ENCODE measurements at regions not wholly inside any gene's neighbourhood (a gene's known extent, or its start where the extent isn't known, plus 50 kb on each side); places are given as distances from the start of the nearest gene placed in this dataset.
"Not testable (repeated sequence)": the region's sequence is repeated elsewhere in the genome, so short reads cannot be mapped to it uniquely, and the experiment has no call there.

DNA sequence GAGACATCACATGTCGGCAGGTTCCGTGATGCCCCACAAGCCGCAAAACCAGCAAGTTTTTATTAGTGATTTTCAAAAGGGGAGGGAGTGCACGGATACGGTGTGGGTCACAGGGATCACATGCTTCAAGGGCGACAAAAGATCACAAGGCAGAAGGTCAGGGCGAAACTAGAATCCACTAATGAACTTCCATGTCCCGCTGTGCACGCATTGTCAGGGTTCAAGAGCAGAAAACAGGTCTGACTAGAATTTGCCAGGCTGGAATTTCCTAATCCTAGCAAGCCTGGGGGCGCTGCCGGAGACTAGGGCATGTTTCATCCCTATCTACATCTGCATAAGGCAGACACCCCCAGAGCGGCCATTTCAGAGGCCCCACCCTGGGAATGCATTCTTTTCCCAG is 225.2 kb downstream of the NPHP4 start:
- not testable (repeated sequence) for DNase-seq (ENCODE audit: low read depth in 3 of 3)

DNA sequence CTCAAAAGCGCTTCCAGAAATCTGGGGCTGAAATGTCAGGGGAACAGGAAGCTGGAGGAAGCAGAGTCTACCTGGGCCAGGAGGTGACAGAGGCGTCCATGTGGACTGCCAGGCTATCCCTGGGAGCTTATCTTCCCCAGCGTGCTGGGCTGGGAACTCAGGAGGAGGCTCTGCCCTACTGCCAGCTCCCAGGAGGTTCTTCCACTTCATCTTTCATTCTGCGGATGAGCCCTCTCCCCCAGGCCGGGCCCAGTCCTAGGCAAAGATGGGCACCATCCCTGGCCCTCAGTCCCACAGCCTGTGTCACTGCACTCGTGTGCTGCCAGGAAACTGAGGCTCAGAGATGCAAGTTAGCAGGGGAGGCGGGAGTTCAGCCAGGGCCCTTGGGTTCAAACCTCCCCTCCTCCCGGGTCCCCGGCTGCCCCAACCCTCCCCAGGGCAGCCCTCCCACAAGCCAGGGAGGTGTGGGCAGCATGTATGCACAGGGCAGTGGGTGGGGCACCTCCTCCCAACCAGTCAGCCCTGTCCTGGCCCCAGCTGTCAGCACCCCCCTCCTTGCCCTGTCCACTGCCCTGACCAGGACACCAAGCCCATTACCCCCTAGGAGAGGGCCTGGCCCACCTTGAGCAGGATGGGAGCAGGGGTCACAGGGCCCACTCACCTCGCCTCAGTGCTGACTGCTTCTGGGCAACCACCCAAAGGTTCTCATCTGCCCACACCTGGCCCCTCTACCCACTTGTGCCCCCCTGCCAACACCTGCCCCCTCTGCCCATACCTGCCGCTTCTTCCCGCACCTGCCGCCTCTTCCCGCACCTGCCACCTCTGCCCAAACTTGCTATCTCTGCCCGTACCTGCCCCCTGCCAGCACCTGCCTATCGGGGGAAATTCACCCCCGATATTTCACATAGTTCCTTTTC is 226.0 kb downstream of the NPHP4 start:
- DNase-seq (ENCODE audit: low read depth in 3 of 3), result no peak

DNA sequence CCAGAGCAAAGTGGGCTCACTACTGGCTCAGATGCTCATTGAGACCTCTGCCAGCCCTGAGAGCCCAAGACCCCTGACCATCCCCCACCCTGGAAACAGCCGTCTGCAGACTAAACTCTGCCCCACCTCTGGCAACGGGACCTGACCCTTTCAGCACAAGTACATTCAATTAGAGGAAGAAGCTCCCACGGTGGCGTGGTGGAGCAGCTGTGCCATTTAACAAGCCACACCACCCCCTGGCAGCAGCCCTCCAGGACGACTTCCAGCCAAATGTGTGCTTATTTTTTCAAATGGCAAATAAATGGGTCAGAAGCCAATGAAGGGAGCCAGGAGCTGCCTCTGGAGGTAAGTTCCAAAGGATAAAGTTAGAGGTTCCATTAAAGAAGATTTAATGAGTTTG is 226.7 kb downstream of the NPHP4 start:
- DNase-seq (ENCODE audit: low read depth in 3 of 3), result no peak

DNA sequence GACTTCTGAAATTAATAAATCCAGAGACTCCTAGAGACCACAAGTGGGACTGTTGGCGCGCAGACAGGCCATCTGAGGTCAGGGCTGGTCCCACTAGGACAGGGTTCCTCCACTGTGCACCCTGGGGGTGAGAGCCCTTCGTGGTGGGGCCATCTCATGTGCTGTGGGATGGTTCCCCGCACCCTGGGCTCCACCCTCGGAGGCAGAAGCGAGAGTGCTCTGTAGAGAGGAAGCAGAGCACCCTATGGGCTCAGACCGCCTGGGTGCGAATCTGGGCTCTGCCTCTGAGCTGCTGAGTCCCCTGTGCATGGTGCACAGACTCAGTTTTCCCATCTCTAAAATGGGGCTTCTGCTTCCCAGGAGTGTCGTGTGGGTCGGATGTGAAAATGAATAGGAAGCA is 227.3 kb downstream of the NPHP4 start:
- DNase-seq (ENCODE audit: low read depth in 3 of 3), result no peak

DNA sequence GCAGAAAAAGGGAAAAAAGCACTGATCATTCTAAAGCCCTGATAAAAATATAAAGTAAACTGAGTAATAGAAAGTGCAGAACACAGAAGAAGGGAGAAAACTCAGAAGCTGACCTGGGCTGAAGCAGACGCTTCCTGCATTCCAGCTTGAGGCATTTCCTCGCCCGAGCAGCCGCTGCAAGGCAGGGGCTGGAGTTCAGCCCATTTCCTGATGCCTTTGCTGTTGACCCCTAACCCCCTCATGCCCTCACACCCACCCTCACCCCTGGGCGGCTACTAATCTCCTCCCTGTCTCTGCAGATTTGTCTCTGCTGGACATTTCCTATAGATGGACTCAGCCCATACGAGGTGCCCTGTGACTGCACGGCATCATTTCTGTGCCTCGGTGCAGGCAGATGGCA is 227.8 kb downstream of the NPHP4 start:
- no peak for DNase-seq (ENCODE audit: low read depth in 3 of 3)

DNA sequence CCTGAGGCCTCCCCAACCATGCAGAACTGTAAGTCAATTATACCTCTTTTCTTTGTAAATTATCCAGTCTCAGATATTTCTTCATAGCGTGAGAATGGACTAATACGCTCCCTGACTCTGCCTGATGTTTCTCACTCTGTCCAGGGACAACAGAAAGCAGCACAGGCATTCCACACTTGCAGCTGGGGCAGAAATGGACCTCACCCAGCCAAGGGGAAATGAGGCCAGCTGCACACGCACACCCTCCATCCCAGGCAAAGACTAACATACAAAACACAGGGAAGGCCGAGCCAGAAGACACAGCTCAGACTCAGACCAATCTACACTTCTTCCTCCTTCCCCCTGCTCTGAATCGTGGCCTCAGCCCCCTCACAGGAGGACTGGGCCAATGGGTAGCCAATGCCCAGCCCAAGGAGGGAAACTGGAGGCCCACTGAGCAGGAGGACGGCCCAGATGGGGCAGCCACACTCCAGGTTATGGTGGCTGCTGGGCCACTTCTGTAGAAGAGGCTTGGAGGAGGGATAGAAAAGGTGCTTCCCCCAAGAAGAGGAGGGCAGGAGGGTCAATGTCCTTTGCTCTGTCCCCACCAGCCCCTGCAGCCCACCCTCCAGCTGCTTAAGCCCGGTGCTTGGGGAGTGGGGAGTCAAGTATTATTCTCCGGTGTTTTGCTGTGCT is 228.4 kb downstream of the NPHP4 start:
- no peak for DNase-seq (ENCODE audit: low read depth in 3 of 3)

DNA sequence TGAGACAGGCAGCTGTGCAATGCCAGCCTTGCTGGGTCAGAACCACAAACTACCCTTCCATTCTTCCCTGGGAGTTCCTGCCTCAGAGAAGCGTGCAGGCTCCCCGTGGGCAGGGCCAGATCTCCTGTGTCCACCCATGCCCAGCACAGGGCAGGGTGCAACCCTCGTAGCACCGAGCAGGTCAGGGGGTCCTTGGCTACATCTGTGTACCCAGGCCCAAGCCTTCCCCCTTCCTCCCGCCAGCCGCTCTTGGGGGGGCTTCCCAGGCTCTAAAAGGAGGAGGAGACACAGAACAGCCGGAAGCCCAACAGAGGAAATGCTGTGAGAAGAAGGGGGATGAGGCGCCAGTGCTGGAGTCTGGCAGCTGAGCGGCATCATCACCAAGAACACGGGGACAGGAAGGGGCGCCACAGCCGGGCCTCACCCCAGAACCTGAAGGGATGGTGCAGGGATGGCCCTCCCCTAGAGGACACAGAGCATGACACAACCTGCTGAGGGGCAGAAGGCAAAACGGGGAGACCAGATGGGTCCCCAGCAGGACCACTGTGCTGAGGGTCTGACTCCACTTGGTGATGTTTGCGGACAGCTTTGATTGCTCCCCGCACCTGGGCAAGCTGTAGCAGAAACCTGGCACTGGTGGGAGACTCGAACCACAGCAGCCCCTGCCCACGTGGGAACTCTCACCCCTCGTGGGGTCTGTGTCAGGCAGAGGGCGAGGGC is 233.2 kb downstream of the NPHP4 start:
- DNase-seq (ENCODE audit: low read depth in 3 of 3), result no peak

DNA sequence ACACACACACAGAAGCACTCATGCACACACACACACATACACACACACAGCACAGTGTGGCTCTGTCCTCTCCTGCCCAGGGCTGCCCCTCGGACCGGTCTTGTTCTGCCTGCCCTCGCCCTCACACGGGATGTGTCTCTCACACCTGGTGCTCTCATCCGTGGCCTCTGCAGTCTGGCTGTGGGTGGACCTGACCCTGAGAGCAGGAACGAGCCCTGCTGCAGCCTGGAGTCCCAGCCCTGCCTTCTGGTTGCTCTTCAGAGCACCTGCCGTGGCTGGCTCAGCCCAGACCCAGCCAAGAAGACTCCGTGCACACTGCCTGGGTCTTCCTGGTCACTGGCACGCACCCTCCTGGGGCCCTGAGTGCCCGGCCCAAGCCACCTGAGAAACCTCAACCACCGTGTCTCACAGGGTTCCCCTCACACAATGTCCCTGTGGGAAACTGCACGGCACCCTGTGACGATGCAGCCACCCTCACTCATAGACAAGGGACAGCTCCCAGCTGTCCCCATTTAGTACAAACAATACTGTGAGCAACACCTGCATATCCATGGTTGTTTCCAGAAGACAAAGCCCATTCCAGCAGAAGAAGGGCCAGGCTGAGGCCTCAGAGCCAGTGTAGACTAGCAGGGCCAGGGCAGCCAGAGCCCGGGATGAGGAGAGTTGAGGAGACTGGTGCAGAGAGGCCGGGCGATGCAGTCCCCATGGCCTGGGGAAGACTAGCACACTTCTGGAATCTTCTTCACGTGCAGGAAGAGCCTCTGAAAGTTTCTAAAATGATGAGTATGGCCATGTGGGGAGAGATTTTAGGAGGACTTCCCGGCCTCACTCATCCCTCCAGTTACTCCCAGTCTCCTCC is 234.0 kb downstream of the NPHP4 start:
- no peak for DNase-seq (ENCODE audit: low read depth in 3 of 3)

DNA sequence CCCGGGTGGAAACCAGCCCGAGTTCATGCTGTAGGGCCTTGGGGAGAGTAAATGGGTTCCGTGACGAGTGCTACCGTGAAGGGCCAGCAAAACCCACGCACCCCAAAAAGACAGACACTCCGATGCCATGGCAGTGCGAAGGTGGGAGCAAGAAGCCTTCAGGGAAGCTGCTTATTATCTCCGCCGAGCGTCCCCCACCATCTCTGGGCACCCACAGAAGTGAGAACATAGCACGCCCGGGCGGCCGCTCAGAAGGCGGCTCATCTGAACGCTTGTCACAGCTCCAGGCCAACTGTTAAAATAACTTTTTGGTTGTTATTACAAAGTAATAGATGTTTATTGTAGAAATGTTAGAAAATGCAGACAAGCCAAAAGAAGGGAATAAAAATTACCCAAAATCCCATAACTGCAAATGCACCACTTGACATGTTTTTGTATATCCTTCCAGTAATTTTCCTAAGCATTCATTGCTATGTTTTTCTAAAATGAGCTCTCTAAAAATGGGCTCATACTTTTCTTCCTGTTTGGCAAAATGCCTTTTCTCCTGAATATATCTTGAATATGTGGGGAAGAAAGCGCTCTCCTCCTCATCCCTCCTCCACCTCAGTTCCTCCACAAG is 234.9 kb downstream of the NPHP4 start:
- DNase-seq (ENCODE audit: low read depth in 3 of 3), result no peak

DNA sequence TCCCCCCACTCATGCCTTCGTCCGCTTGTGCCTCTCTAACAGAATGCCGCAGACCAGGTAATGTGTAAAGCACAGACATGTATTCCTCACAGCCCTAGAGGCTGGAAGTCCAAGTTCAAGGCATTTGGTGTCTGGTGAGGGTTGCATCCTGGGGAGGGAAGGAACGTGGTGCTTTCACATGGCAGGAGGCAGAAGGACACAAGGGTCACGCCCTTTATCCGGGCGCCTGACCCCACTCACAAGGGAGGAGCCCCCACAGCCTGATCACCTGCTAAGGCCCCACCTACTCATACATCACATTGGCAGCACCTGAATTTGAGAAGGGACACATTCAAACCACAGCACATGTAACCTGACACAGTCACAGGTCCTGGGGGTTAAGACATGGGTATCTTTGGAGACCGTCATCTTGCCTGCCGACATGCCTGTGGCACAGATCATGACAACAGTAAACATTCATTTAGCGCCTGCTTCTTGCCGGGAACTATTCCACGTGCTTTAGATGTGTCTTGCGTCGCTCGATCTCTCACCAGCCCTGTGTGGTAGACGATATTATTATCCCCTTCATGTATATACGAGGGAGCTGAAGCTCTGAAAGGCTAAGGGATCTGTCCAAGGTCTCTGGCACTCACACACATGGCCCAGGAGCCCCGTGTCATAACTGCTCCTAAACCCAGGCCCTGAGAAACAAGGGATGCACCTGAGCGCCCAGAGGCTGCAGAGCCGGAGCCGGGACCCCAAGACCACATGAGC is 235.6 kb downstream of the NPHP4 start:
- no peak for DNase-seq (ENCODE audit: low read depth in 3 of 3)

DNA sequence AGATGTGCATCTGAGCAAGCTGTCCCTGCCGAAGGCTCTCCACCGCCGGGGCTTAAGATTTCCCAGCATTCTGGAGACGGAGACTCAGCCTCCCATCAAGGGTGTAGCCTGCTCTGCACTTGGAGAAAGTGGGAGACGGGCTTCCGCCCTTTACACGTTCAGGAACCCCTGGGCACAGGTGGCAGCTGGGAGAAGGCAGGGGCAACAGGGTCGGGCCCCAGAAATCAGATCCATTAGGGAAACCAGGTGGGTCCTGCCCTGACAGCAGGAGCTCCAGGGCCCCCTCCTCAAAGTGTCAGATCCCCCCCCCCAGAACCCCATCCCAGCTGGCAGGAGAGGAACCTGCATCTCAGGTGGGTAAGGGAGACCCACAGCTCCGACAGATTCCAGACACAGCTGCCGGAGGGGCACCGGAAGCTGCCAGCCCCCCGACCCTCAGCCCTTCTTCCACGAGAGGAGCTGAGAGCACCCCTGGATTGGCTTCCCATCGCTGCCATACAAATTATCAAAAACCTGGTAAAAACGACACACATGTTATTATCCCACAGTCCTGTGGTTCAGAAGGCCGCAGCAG is 236.6 kb downstream of the NPHP4 start:
- DNase-seq (ENCODE audit: low read depth in 3 of 3), result no peak

DNA sequence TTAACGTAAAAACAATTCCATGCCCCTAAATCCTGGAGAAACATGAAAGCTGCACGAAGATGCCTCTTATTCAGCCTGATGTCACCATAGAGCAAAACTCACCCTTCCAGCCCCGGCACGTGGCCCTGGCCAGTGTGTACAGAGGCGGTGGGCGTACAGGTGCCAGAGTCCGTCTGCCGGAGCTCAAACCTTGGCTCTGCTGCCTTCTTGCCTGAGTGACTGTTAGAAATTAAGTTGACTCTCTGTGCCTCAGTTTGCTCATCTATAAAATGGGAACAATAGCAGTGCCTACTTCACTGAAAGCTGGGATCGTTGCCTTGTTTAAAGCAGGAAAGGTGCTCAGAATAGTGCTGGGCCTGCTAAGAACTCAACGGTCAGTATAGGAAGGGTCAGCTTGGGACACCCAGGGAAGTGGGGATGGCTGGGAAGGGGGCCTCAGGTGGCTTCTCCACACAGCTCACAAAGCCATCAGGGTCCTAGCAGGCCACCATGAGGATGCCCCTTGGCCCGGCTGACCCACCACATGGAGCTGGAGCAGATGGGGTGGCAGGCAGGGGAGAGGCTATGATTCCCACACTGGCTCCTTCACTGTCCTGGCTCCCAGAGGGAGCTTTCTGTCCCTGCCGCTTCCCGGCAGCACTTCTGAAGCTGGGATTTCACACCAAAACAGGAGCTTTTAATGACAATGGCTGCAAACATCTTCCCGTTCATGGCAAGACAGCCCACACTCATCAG is 237.2 kb downstream of the NPHP4 start:
- DNase-seq (ENCODE audit: low read depth in 3 of 3), result no peak

DNA sequence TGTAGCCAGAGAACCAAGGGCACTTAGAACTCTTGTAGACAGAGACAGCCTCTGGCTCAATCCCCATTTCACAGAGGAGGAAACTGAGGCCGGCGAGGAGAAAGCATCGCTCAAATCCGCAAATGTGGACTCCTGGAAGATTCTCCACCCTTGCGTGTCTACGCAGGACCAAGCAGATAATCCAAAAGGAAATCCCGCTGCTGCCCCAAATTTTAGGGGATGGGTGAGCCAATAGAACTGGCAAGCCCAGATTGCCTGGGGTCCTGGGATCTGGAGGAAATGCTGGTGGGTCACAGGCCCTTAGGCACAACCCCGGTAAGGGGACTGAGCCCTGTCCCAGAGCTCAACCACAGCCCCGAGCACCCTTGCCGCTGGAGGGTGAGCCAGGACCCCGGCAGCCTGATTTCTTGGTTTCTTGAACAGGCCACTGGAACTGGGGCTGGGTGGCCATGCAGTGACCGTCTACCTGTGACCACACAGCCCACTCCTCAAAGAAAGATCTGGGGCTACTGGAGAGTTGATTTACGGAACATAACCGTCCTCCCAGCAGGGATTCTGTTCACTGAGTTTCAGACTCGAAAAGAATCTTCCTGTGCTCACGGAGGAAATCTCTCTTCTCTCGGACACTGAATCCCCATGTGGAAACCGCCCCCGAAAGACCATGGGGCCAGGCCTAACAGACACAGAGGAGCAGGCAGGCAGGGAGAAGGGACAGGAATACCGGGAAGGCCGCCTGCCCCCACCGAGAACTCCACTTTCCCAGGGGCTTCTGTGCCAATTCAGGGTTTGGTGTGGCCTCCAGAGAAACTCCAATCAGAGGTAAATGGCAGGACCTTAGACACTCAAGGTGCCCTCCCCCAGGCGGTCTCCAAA is 238.4 kb downstream of the NPHP4 start:
- no peak for DNase-seq (ENCODE audit: low read depth in 3 of 3)

DNA sequence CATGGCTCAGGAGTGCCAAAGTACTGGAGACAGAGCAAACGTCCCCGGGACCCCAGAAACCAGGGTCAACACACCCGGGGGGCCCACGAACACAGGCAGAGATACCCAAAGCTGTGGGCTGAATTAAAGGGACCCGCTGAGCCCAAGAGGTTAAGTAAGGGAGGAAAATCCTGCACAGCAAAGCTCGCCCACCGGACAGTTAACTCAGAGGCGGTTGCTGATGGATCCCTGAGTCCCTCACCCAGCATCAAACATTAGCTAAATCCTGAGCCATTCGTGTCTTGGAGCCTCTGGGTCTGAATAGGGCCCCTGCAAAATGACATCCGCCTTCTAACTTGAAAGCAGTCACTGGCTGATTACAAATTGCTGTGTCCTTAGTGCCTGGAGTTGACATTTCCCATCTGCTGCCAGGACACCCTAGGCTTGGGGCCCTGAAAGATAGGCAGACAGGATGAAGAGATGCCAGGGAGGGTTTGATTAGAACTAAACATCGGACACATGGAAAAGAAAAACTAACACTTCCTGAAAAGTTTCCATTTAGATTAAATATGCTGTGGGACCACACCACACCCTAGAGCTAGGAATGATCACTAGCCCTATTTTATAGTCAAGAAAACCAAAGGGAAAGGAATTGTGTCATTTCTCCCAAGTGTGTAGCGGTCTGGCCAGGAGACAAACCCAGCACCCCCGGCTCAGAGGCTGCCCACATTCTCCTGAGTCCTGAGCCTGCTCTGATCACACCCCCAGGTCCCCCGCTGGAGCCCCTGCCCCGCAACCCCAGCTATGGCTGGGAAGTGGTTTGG is 239.3 kb downstream of the NPHP4 start:
- no peak for DNase-seq (ENCODE audit: low read depth in 3 of 3)

DNA sequence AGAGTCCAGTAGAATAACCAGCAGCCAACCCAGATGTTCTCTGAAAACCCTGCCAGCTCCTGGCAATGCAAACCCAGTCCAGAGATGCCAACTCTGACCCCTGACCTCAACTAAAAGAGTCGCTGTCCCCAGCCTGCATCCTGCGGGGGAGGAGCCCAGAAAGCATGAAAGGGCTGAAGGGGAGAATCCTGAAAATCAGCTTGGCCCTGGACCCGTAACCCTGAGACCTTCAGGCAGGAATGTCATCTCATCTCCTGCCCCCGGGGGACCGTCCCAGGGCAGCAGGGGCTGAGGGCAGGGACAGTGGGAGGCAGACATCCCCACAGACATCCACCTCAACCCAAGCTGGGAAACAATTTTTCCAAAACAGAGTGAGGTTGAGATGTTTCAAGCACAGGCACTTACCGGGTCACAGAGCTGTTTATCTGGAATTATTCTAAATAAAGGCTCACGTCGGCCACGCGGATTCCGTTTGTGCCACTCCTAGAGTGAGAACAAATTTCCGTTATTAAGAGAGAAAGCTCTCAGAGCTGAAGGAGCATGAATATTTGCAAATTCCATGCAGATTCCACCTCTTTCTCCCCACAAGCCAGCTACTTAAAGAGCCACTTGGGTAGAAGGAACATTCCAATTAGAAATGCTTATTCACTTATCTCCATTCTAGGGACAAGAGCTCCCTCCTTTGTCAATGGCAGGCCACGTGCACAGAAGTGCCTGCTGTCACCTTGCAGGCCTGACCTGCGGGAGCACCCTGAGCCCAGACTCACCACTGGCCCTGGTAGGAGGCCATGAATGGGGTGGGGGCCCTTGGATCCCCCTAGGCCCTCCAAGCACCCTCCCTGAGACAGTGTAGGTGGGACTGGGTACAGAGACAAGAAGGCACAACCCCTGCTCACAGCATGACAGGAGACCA is 240.1 kb downstream of the NPHP4 start:
- no peak for DNase-seq (ENCODE audit: low read depth in 3 of 3)

DNA sequence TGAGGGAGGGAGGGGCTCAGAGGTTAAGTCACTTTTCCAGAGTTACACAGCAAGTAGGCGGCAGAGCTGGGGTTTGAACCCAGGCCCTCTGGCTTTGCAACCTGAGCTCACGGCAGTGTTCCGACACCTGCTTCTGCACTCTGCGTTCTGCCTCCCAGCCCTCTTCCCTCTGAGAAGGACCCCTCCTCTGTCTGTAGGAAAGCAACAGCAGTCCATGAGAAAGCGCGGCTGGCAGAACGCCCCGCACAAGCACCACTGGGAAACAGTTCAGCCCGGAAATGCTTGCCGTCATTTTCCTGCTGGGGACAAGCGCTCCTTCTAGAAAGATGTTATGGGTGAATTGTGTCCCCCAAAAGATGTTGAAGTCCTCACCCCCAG is 241.1 kb downstream of the NPHP4 start:
- no peak for DNase-seq (ENCODE audit: low read depth in 3 of 3)
